ENCODE measurements at regions not wholly inside any gene's neighbourhood (a gene's known extent, or its start where the extent isn't known, plus 50 kb on each side); places are given as distances from the start of the nearest gene placed in this dataset.

DNA sequence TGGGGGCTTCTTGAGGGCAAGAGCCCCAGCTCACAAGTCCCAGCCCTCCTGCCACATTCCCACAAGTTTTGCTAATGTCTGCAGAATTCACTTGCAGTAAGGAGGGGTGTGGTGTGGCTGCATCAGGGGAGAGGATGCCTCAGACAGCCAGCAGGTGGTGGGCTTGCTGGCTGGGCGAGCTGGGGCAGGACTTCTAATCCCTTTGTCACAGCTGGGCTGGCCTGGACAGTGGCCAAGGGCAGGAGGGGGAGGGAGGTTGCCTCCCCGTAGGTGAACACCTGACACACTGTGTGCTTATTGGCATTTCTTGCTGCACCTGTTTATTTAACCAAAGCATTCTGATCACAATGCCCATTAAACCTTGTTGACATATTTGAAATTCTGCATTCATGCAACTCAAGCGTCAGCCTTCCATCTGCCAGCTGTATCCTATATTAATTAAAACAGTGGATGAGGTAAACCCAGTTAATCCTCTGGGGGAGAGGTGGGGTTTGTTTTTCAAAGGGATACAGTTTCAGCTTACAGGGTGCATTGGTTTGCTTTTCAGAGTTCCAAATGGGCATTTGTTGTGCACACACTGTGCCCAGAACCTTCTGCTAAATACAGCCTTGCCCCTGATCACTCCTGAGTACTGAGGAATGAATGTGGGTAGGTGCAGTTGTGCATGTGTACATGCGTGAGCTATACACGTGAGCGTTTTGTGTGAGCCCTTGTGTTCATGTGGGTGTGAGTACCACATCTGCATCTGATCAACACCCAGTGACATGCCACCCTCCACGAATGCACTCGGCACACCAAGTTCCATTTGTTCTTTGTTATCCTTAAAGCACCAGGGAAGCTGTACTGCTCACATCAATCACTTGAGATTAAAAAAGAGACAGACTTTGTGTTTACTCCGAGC, 268.7 kb downstream of the XXYLT1 start:
- Mint-ChIP-seq H3K4me1 (ENCODE audit: unreplicated experiment) (peaks cover 12% of the 10 kb centered on the region), H3K36me3 (ENCODE audit: low read depth, unreplicated experiment) (no peaks in the 10 kb centered on the region), H3K4me3 (ENCODE audit: unreplicated experiment) (no peak overlapping the region), H3K9me3 (ENCODE audit: unreplicated experiment) (no peaks in the 10 kb centered on the region), H3K27ac (ENCODE audit: unreplicated experiment) (no peak overlapping the region), H3K27me3 (ENCODE audit: unreplicated experiment) (peaks cover 6% of the 10 kb centered on the region)
- TF ChIP-seq, protein P1, sequence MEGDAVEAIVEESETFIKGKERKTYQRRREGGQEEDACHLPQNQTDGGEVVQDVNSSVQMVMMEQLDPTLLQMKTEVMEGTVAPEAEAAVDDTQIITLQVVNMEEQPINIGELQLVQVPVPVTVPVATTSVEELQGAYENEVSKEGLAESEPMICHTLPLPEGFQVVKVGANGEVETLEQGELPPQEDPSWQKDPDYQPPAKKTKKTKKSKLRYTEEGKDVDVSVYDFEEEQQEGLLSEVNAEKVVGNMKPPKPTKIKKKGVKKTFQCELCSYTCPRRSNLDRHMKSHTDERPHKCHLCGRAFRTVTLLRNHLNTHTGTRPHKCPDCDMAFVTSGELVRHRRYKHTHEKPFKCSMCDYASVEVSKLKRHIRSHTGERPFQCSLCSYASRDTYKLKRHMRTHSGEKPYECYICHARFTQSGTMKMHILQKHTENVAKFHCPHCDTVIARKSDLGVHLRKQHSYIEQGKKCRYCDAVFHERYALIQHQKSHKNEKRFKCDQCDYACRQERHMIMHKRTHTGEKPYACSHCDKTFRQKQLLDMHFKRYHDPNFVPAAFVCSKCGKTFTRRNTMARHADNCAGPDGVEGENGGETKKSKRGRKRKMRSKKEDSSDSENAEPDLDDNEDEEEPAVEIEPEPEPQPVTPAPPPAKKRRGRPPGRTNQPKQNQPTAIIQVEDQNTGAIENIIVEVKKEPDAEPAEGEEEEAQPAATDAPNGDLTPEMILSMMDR (IDR thresholded peaks at IDR 0.05; ENCODE audit: unreplicated experiment): peak; percentile 47
- peak; percentile 58 for DNase-seq (ENCODE audit: low spot score)

DNA sequence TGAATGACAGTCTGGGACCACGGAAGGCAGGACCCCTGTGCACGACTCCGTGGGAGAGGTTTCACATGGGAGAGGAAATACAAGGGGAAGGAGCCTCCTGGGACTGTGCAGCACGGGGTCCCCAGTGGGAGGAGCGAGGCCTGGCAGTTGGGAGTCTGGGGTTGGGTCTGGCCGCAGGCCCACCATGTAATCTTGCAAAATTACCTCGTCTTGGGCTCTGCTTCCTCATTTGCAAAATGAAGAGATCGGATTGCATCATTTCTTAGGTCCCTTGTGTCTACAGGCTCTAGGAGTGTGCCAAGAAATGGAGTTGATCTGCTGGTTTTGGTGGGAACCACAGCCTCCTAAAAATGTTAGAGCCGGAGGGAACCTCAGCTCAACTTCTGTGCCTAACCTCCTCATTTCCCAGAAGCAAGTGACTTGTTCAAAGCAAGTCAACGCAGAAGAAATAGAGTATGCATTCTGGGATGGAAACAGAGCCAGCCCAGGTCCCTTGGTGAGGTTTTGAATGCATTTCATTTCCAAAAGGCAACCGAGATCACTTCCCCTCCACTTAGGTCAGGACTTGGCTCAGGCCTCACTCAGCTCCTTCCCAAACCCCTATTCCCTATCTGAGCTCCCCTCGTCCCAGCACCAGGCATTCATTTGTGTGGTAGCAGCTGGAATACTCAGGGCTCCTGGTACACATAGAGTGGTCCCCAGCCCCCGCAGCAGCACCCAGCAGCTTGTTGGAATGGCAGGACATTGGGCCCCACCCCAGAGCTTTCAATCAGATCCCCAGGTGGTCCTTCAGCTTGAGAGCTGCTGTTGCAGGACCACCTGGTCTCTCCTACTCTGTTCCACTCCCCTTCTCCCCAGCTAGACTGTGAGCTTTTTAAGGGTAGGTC, 267.7 kb downstream of the XXYLT1 start:
- H3K27me3 Mint-ChIP-seq (ENCODE audit: unreplicated experiment): peaks cover 5% of the 10 kb centered on the region
- no peak overlapping the region for H3K4me3 Mint-ChIP-seq (ENCODE audit: unreplicated experiment)
- H3K9me3 Mint-ChIP-seq (ENCODE audit: unreplicated experiment): no peaks in the 10 kb centered on the region
- TF ChIP-seq, protein P1 (IDR thresholded peaks at IDR 0.05; ENCODE audit: unreplicated experiment): no peak
- no peak for DNase-seq (ENCODE audit: low spot score)
- no peak overlapping the region for H3K27ac Mint-ChIP-seq (ENCODE audit: unreplicated experiment)
- H3K36me3 Mint-ChIP-seq (ENCODE audit: low read depth, unreplicated experiment): no peaks in the 10 kb centered on the region
- H3K4me1 Mint-ChIP-seq (ENCODE audit: unreplicated experiment): peaks cover 23% of the 10 kb centered on the region

DNA sequence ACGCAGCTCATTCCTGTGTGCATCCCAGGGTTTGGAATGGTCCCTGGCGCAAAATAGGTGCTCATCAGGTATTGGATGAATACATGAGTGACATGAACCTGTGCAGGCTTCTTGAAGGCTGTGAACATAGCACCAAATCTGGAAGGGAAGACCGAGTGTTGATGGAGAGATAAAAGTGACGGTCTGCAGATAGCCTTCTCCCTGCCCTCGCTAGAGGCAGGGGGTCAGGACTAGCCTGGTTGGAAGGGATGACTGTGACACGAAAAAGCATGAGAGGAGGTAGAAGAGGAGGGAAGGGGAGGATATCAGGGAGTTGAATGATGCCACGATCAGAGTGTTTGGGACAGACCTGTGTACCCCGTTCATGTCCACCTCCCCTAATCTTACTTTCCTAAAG, 267.1 kb downstream of the XXYLT1 start:
- TF ChIP-seq, protein P1 (IDR thresholded peaks at IDR 0.05; ENCODE audit: unreplicated experiment): no peak
- Mint-ChIP-seq H3K4me1 (ENCODE audit: unreplicated experiment) (peaks cover 23% of the 10 kb centered on the region), H3K36me3 (ENCODE audit: low read depth, unreplicated experiment) (no peaks in the 10 kb centered on the region), H3K27ac (ENCODE audit: unreplicated experiment) (no peak overlapping the region), H3K4me3 (ENCODE audit: unreplicated experiment) (no peak overlapping the region), H3K9me3 (ENCODE audit: unreplicated experiment) (no peaks in the 10 kb centered on the region), H3K27me3 (ENCODE audit: unreplicated experiment) (peaks cover 6% of the 10 kb centered on the region)
- DNase-seq (ENCODE audit: low spot score): no peak

DNA sequence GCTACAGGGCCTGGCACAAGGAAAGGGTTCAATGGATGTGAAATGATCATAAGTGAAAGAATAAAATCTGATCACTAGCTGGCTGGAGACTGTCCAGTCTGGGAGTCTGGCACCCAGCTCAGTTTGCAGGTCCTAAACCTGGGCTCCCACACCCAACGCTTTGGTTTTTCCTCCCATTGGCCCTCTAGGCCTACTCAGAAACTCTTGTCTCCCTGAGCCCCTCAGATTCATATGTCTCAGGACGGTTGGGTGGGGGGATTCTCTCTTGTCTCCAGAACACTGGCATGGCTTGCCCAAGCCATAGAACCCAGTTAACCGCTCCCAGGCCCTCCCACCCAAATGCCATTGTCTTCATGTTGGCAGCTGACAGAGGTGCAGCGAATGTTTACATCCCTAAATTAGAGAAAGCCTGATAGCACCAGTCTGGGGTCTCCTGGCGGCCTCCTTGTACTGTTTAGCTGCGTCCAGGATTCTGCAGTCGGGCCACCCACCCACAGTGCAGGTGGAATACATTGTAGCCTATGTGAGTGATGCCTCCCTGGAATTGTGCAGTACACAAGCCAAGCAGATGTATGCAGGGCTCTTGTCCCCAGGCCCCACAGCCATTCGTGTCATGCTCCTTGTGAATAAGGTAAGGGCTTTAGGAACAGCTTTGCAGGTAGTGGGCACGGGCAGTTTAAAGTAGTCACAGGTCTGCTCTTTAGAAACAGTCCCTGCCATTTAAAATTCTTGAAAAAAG, 266.3 kb downstream of the XXYLT1 start:
- Mint-ChIP-seq H3K27ac (ENCODE audit: unreplicated experiment) (no peak overlapping the region), H3K9me3 (ENCODE audit: unreplicated experiment) (no peaks in the 10 kb centered on the region), H3K27me3 (ENCODE audit: unreplicated experiment) (peaks cover 7% of the 10 kb centered on the region), H3K4me3 (ENCODE audit: unreplicated experiment) (no peak overlapping the region), H3K36me3 (ENCODE audit: low read depth, unreplicated experiment) (peaks cover 5% of the 10 kb centered on the region), H3K4me1 (ENCODE audit: unreplicated experiment) (peaks cover 23% of the 10 kb centered on the region)
- no peak for DNase-seq (ENCODE audit: low spot score)
- TF ChIP-seq, protein P1 (IDR thresholded peaks at IDR 0.05; ENCODE audit: unreplicated experiment): no peak

Measured in endothelial cell (in vitro differentiated cells).